Amniotic stem cell (primary cell): ENCODE measurements at regions not wholly inside any gene's neighbourhood (a gene's known extent, or its start where the extent isn't known, plus 50 kb on each side); places are given as distances from the start of the nearest gene placed in this dataset.

Experiments
- DNase-seq: peaks from one replicate; lab custom pipeline; 2025; lab: John Stamatoyannopoulos, UW

- DNase-seq = no peak
These were observed 59.1 kb upstream of the ALDH1A1 start for GRCh38 chr9:73011956-73012355.

GRCh38 chr9:73011181-73011750 is 58.4 kb upstream of the ALDH1A1 start:
- peak; percentile 32 for DNase-seq

- no peak for DNase-seq
These were observed 56.9 kb upstream of the ALDH1A1 start for GRCh38 chr9:73009649-73010288.

GRCh38 chr9:73007966-73008672 is 55.3 kb upstream of the ALDH1A1 start:
- DNase-seq = no peak

- DNase-seq = no peak
These were observed 54.1 kb upstream of the ALDH1A1 start for GRCh38 chr9:73006986-73007385.
